B cell (primary cell): ENCODE measurements at regions not wholly inside any gene's neighbourhood (a gene's known extent, or its start where the extent isn't known, plus 50 kb on each side); places are given as distances from the start of the nearest gene placed in this dataset.

ENCODE experiments used
- CTCF ChIP-seq: fragments of 200-600 bp; IDR thresholded peaks from one replicate; pipeline ENCODE4 v1.8.0; 2022; ENCODE audit warnings: antibody characterized with exemption, mild to moderate bottlenecking
- EZH2 ChIP-seq: IDR thresholded peaks from 2 replicates; pipeline ENCODE4 v1.6.1; 2012; ENCODE audit warnings: borderline replicate concordance, low read depth, mild to moderate bottlenecking, moderate library complexity, low read length; ENCODE audit not compliant: insufficient read depth, poor library complexity, severe bottlenecking

GRCh38 chr7:80279760-80280159 is 145.1 kb downstream of the GNAI1 start:
- TF ChIP-seq CTCF (no peak), EZH2 (no peak)
